Gastroesophageal sphincter (tissue), 4 donors: ENCODE measurements at regions not wholly inside any gene's neighbourhood (a gene's known extent, or its start where the extent isn't known, plus 50 kb on each side); places are given as distances from the start of the nearest gene placed in this dataset.
A peak's percentile ranks its signal among the peaks of the same experiment; 100 is the strongest.

Source experiments
- ATAC-seq: fragments of 150-250 bp; one replicate; pipeline ENCODE4 v1.9.1; 2016; ENCODE audit warnings: mild to moderate bottlenecking, moderate library complexity
- H3K27ac ChIP-seq, 4 donors: fragments of 200-600 bp; sonication (generic) in 3 of 4; 1 replicate in 3 of 4; 2 replicates in 1 of 4; pipeline ENCODE4 v1.5.1; 2016 to 2019
- H3K27me3 ChIP-seq: fragments of 200-600 bp; sonication (generic); one replicate; pipeline ENCODE4 v1.5.1; 2019
- H3K36me3 ChIP-seq, 2 donors: fragments of 200-600 bp; sonication (generic); one replicate each; pipeline ENCODE4 v1.5.1; 2019; ENCODE audit warnings: control low read depth in 1 of 2
- H3K4me1 ChIP-seq, 3 donors: fragments of 200-600 bp; sonication (generic); 1 replicate in 2 of 3; 2 replicates in 1 of 3; pipeline ENCODE4 v1.5.1; 2016 to 2019; ENCODE audit warnings: control low read depth in 2 of 3
- H3K4me3 ChIP-seq, 2 donors: fragments of 200-600 bp; sonication (generic); one replicate each; pipeline ENCODE4 v1.5.1; 2019; ENCODE audit warnings: mild to moderate bottlenecking in 1 of 2, moderate library complexity in 1 of 2
- H3K9me3 ChIP-seq, 3 donors: fragments of 200-600 bp; sonication (generic); one replicate each; pipeline ENCODE4 v1.5.1; 2017 to 2019; ENCODE audit warnings: control low read depth in 2 of 3
- EP300 ChIP-seq: sonication (generic); formaldehyde crosslinking; IDR thresholded peaks from one replicate; pipeline ENCODE4 v1.6.1; 2017; ENCODE audit warnings: antibody characterized with exemption, mild to moderate bottlenecking
- POLR2A ChIP-seq, 2 donors: fragments of 450-650 bp; IDR thresholded peaks; one replicate each; pipeline ENCODE4 v1.6.1; 2017; ENCODE audit warnings: antibody characterized with exemption in 2 of 2, mild to moderate bottlenecking in 2 of 2, moderate library complexity in 1 of 2
- POLR2AphosphoS5 ChIP-seq: sonication (generic); formaldehyde crosslinking; IDR thresholded peaks from one replicate; pipeline ENCODE4 v1.6.1; 2017; ENCODE audit warnings: antibody characterized with exemption
- WGBS, 2 donors: methylation state at CpG; one replicate each; pipeline ENCODE4 v1.1.5; 2018; ENCODE audit warnings: low coverage in 1 of 2; 5-methylcytosine and 5-hydroxymethylcytosine counted together
- TF ChIP-seq, protein P1 (sequence below), 4 experiments: fragments of 200-600 bp in 2 of 4; fragments of 450-650 bp in 2 of 4; sonication (generic) in 1 of 4; IDR thresholded peaks; one replicate each; pipeline ENCODE4 v1.5.1; 2017 to 2019; ENCODE audit warnings: antibody characterized with exemption in 4 of 4, mild to moderate bottlenecking in 2 of 4, moderate library complexity in 2 of 4

DNA sequence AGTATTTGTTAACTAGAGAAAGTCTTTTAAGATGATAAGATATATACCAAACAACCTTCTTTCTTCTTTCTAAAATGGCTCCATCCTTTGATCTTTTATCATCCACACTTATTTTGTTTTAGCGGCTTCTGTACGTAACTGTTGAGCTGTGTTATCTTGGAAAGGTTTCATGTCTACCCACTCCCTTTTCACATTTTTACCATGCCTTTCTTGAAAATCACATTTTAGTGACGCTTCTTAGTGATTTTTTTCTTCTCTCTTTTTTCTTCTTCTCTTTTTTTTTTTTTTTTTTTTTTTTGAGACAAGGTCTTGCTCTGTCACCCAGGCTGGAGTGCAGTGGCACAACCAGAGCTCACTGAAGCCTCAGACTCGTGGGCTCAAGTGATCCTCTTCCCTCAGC lies 135.1 kb downstream of the CHIC2 start:
- H3K9me3 ChIP-seq, result no peaks in the 10 kb centered on the region
- 88 to 96% methylated on average over 3 of the region's 4 CpGs for WGBS, 2 donors
- H3K4me1 ChIP-seq, result peaks cover 0 to 8% (median 0%) of the 10 kb centered on the region in 3 donors
- H3K36me3 ChIP-seq, result no peaks in the 10 kb centered on the region
- no peak overlapping the region for H3K27ac ChIP-seq
- no peak for ATAC-seq
- TF ChIP-seq POLR2AphosphoS5 (no peak), POLR2A (IDR thresholded peaks at IDR 0.05) (no peak), EP300 (no peak)
- TF ChIP-seq, protein P1, sequence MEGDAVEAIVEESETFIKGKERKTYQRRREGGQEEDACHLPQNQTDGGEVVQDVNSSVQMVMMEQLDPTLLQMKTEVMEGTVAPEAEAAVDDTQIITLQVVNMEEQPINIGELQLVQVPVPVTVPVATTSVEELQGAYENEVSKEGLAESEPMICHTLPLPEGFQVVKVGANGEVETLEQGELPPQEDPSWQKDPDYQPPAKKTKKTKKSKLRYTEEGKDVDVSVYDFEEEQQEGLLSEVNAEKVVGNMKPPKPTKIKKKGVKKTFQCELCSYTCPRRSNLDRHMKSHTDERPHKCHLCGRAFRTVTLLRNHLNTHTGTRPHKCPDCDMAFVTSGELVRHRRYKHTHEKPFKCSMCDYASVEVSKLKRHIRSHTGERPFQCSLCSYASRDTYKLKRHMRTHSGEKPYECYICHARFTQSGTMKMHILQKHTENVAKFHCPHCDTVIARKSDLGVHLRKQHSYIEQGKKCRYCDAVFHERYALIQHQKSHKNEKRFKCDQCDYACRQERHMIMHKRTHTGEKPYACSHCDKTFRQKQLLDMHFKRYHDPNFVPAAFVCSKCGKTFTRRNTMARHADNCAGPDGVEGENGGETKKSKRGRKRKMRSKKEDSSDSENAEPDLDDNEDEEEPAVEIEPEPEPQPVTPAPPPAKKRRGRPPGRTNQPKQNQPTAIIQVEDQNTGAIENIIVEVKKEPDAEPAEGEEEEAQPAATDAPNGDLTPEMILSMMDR (IDR thresholded peaks at IDR 0.05), result no peak
- peaks cover 66% of the 10 kb centered on the region for H3K27me3 ChIP-seq
- H3K4me3 ChIP-seq, result no peak overlapping the region

DNA sequence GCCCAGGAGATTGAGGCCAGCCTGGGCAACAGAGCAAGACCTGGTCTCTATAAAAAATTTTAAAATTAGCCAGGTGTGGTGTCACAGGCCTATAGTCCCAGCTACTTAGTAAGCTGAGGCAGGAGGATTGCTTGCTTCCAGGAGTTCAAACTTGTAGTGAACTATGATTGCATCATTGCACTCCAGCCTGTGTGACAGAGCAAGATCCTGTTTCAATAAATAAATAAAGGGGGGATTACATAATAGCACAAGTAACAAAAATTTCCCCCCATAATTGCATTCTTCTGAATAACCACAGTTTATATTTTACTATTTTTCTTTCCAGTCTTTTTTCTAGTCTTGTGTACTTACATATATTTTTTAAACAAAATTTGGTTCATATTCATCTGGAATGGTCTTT lies 135.6 kb downstream of the CHIC2 start:
- Histone ChIP-seq H3K27me3 (peaks cover 69% of the 10 kb centered on the region), H3K9me3 (no peaks in the 10 kb centered on the region), H3K4me3 (no peak overlapping the region), H3K4me1 (peaks cover 0 to 8% (median 0%) of the 10 kb centered on the region in 3 donors), H3K27ac (no peak overlapping the region), H3K36me3 (no peaks in the 10 kb centered on the region)
- peak; percentile 63 for ATAC-seq
- no peak for TF ChIP-seq POLR2A (IDR thresholded peaks at IDR 0.05)
- TF ChIP-seq EP300, result no peak
- TF ChIP-seq POLR2AphosphoS5, result no peak
- TF ChIP-seq, protein P1 (IDR thresholded peaks at IDR 0.05), result no peak

DNA sequence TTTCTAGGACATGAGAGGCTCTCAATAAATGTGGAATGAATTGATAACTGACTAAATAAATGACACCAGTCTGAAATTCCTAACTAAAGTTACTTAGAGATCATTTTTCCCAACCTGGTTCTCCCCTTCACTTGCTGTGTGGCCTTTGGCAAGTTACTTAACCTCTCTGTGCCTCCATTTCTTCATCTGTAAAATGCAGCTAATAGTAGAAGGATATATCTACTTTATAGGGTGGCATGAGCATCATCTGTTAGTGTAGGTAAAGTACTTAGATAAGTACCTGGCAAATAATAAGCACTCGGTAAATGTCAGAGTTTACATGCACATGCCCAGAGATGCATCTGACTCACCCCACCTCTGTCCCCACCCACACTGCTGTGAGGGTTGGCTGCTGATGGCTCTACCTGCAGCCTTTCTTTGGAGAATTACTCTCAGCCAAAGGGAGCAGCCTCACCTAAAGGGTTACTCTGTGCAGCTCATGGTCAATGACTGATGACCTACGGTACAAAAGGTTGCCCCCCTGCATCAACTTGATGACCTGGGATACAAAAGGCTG lies 139.3 kb downstream of the CHIC2 start:
- 100% methylated on average over 1 of the region's 2 CpGs; no CpG with 5 or more reads in 1 of the 2 donors for WGBS, 2 donors
- H3K36me3 ChIP-seq, result no peaks in the 10 kb centered on the region
- peaks cover 0 to 5% (median 0%) of the 10 kb centered on the region in 3 donors for H3K4me1 ChIP-seq
- H3K9me3 ChIP-seq, result no peaks in the 10 kb centered on the region
- no peak overlapping the region for H3K4me3 ChIP-seq
- TF ChIP-seq EP300 (no peak), POLR2AphosphoS5 (no peak), POLR2A (IDR thresholded peaks at IDR 0.05) (no peak)
- TF ChIP-seq, protein P1 (IDR thresholded peaks at IDR 0.05), result no peak
- peaks cover 36% of the 10 kb centered on the region for H3K27me3 ChIP-seq
- no peak for ATAC-seq
- H3K27ac ChIP-seq, result no peak overlapping the region

DNA sequence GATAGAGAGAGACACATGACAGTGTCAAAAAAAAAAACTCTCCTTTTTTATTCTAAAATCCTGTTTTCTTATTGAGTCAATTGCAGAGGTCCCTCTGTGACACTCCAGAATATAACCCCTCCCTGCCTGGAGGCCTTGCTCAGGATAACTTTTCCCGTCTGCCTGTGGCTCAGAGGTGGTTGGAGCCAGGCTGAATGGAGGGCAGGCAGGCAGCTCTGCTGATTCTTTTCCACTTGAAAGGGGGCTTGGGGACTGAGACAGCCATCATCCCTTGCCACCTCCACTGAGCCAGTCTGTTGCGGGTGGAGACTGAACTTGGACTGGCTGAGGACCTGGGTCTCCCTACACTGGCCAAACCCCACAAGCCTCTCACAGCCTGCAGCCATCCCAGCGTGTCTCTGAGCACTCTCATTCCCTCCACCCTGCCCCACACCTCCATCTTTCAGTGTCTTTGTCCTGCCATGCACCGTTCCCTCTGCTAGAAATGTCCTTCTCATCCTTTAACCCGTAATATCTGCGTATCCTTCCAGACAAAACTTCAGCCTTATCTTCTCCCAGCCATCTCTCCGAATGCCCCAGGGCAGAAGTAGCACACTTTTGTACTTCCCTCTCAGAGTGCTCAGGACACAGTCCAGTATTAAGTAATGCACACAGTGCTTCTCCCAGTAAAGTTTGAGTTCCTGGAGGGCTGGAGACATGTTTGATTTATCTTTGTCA lies 139.9 kb downstream of the CHIC2 start:
- peaks cover 33% of the 10 kb centered on the region for H3K27me3 ChIP-seq
- no peak overlapping the region for H3K27ac ChIP-seq
- no peaks in the 10 kb centered on the region for H3K9me3 ChIP-seq
- H3K4me3 ChIP-seq, result no peak overlapping the region
- ATAC-seq, result no peak
- 83% methylated on average over 6 to 7 of the region's 7 CpGs for WGBS, 2 donors
- TF ChIP-seq POLR2AphosphoS5 (no peak), EP300 (no peak), POLR2A (IDR thresholded peaks at IDR 0.05) (no peak)
- TF ChIP-seq, protein P1 (IDR thresholded peaks at IDR 0.05), result no peak
- no peaks in the 10 kb centered on the region for H3K36me3 ChIP-seq
- no peaks in the 10 kb centered on the region for H3K4me1 ChIP-seq

DNA sequence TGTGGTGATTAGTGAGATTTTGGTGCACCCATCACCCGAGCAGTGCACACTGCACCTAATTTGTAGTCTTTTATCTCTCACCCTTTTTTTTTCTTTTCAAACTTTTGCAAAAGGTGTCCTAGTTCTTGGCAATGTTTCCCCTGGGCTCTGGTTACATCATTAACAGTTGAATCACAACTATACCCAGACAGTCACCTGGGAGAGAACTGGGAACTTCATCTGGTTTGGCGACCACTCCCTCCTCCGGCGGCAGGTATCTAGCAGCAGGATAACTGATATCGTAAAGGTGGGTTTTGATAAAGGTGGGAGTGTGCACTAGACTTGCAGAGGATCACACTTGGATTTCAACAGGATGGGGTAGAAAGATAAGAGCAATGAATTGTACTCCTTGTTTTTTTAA lies 140.5 kb downstream of the CHIC2 start:
- no peak for TF ChIP-seq POLR2A (IDR thresholded peaks at IDR 0.05)
- TF ChIP-seq EP300, result no peak
- TF ChIP-seq POLR2AphosphoS5, result no peak
- TF ChIP-seq, protein P1 (IDR thresholded peaks at IDR 0.05), result no peak
- ATAC-seq, result no peak
- H3K4me1 ChIP-seq, result no peaks in the 10 kb centered on the region
- WGBS, 2 donors, result 81 to 91% methylated on average over 4 to 5 of the region's 5 CpGs
- no peaks in the 10 kb centered on the region for H3K36me3 ChIP-seq
- H3K9me3 ChIP-seq, result no peaks in the 10 kb centered on the region
- H3K27me3 ChIP-seq, result peaks cover 39% of the 10 kb centered on the region
- no peak overlapping the region for H3K4me3 ChIP-seq
- no peak overlapping the region for H3K27ac ChIP-seq
